Keratinocyte (primary cell): ENCODE measurements at regions not wholly inside any gene's neighbourhood (a gene's known extent, or its start where the extent isn't known, plus 50 kb on each side); places are given as distances from the start of the nearest gene placed in this dataset.

ENCODE experiments used
- DNase-seq: peaks from one replicate; pipeline ENCODE4 v3.0.0-alpha.2; 2011; ENCODE audit warnings: low read depth, missing footprints, low spot score
- FAIRE-seq: peaks from 2 replicates; lab custom pipeline; 2011; peaks lifted over from hg19 to GRCh38; lab: Jason Lieb, UNC
- H2AFZ ChIP-seq: 2 replicates; pipeline ENCODE4 v1.6.0; 2012; ENCODE audit warnings: low read length, control low read depth, inconsistent platforms; ENCODE audit not compliant: control insufficient read depth
- H3K27ac ChIP-seq: 2 replicates; pipeline ENCODE4 v1.5.1; 2011; ENCODE audit warnings: low read length; ENCODE audit not compliant: control insufficient read depth, insufficient read depth
- H3K27me3 ChIP-seq: 3 replicates; pipeline ENCODE4 v1.6.0; 2011; ENCODE audit warnings: low read length; ENCODE audit not compliant: control insufficient read depth, insufficient read depth; ENCODE audit errors: extremely low read depth
- H3K36me3 ChIP-seq, 2 experiments: 2 replicates in 1 of 2; 3 replicates in 1 of 2; pipeline ENCODE4 v1.5.1; 2011; ENCODE audit warnings: low read length in 2 of 2, mild to moderate bottlenecking in 1 of 2; ENCODE audit not compliant: control insufficient read depth in 2 of 2, insufficient read depth in 2 of 2; ENCODE audit errors: extremely low read depth in 1 of 2
- H3K4me1 ChIP-seq: 3 replicates; pipeline ENCODE4 v1.5.1; 2011; ENCODE audit warnings: low read length; ENCODE audit not compliant: control insufficient read depth, insufficient read depth; ENCODE audit errors: extremely low read depth
- H3K4me2 ChIP-seq: 3 replicates; pipeline ENCODE4 v1.6.0; 2011; ENCODE audit warnings: low read depth, low read length; ENCODE audit not compliant: control insufficient read depth, insufficient read depth; ENCODE audit errors: extremely low read depth
- H3K4me3 ChIP-seq, 3 experiments: fragments of 200-600 bp in 1 of 3; sonication (generic) in 1 of 3; 2 replicates in 2 of 3; 3 replicates in 1 of 3; pipeline ENCODE4 v1.5.1; 2011 to 2016; ENCODE audit warnings: low read length in 3 of 3, mild to moderate bottlenecking in 3 of 3, control low read depth in 2 of 3, inconsistent platforms in 1 of 3, low read depth in 1 of 3, mixed read lengths in 1 of 3, mixed run types in 1 of 3, moderate library complexity in 1 of 3; ENCODE audit not compliant: control insufficient read depth in 2 of 3, insufficient read depth in 2 of 3; ENCODE audit errors: extremely low read depth in 1 of 3
- H3K79me2 ChIP-seq: 2 replicates; pipeline ENCODE4 v1.6.0; 2012; ENCODE audit warnings: low read length; ENCODE audit not compliant: control insufficient read depth, insufficient read depth
- H3K9ac ChIP-seq: 3 replicates; pipeline ENCODE4 v1.6.0; 2011; ENCODE audit warnings: low read length; ENCODE audit not compliant: control insufficient read depth, insufficient read depth; ENCODE audit errors: extremely low read depth
- H3K9me1 ChIP-seq: 3 replicates; pipeline ENCODE4 v1.6.0; 2011; ENCODE audit warnings: low read length; ENCODE audit not compliant: control insufficient read depth, insufficient read depth; ENCODE audit errors: extremely low read depth
- H3K9me3 ChIP-seq: 2 replicates; pipeline ENCODE4 v1.5.1; 2012; ENCODE audit warnings: low read depth, low read length; ENCODE audit not compliant: control insufficient read depth
- H4K20me1 ChIP-seq: 3 replicates; pipeline ENCODE4 v1.6.0; 2011; ENCODE audit warnings: low read length; ENCODE audit not compliant: control insufficient read depth, insufficient read depth; ENCODE audit errors: extremely low read depth
- CTCF ChIP-seq, 3 experiments: IDR thresholded peaks in 1 of 3; conservative IDR thresholded peaks in 1 of 3; optimal IDR thresholded peaks in 1 of 3; 2 replicates in 2 of 3; 3 replicates in 1 of 3; pipeline versions ENCODE3 to v1.5.1; 2011; ENCODE audit warnings: low read length in 3 of 3, mild to moderate bottlenecking in 3 of 3, moderate library complexity in 2 of 3, control low read depth in 1 of 3, inconsistent platforms in 1 of 3; ENCODE audit not compliant: insufficient read depth in 2 of 3; ENCODE audit errors: extremely low read depth in 1 of 3
- EZH2 ChIP-seq: IDR thresholded peaks from one replicate; pipeline ENCODE4 v1.6.1; 2012; ENCODE audit warnings: inconsistent platforms, mild to moderate bottlenecking, low read length, moderate library complexity
- dilution Hi-C: fragments of 300-500 bp; cut with MboI; formaldehyde crosslinking; loops from one replicate; pipeline ENCODE4 v1.7.0; 2020; ENCODE audit warnings: low sequenced_read_pairs; ENCODE audit not compliant: extremely low pct_ligation_motif_present

- Histone ChIP-seq H3K9me1 (no peaks in the 10 kb centered on the region), H3K79me2 (no peaks in the 10 kb centered on the region), H3K27me3 (no peaks in the 10 kb centered on the region), H3K4me2 (no peak overlapping the region), H3K9ac (no peak overlapping the region), H3K4me3 (no peak overlapping the region), H3K27ac (no peak overlapping the region), H3K9me3 (no peaks in the 10 kb centered on the region), H2AFZ (no peak overlapping the region), H3K4me1 (no peaks in the 10 kb centered on the region), H4K20me1 (no peaks in the 10 kb centered on the region), H3K36me3 (no peaks in the 10 kb centered on the region)
- dilution Hi-C loops, result no loop called here
- DNase-seq (no peak), FAIRE-seq (no peak)
- no peak for TF ChIP-seq CTCF (optimal IDR thresholded peaks at IDR 0.05 in 1 of 3, IDR thresholded peaks at IDR 0.05 in 1 of 3, conservative IDR thresholded peaks at IDR 0.05 in 1 of 3; ENCODE audit: extremely low read depth in 1 of 3, insufficient read depth in 2 of 3, low read length in 3 of 3)
- TF ChIP-seq EZH2, result no peak
These were observed 144.0 kb upstream of the CNTN4 start for GRCh38 chr3:1954632-1955031.

GRCh38 chr3:1955170-1955569 is 143.5 kb upstream of the CNTN4 start:
- H3K9me1 ChIP-seq, result no peaks in the 10 kb centered on the region
- no peaks in the 10 kb centered on the region for H3K9me3 ChIP-seq
- no peak for FAIRE-seq
- no peaks in the 10 kb centered on the region for H4K20me1 ChIP-seq
- H3K9ac ChIP-seq, result no peak overlapping the region
- no peaks in the 10 kb centered on the region for H3K27me3 ChIP-seq
- TF ChIP-seq EZH2, result no peak
- no peak for TF ChIP-seq CTCF (optimal IDR thresholded peaks at IDR 0.05 in 1 of 3, IDR thresholded peaks at IDR 0.05 in 1 of 3, conservative IDR thresholded peaks at IDR 0.05 in 1 of 3; ENCODE audit: extremely low read depth in 1 of 3, insufficient read depth in 2 of 3, low read length in 3 of 3)
- H3K27ac ChIP-seq, result no peak overlapping the region
- no peak for DNase-seq
- H3K4me2 ChIP-seq, result no peak overlapping the region
- H3K4me1 ChIP-seq, result no peaks in the 10 kb centered on the region
- dilution Hi-C loops, result no loop called here
- H2AFZ ChIP-seq, result no peak overlapping the region
- no peak overlapping the region for H3K4me3 ChIP-seq
- no peaks in the 10 kb centered on the region for H3K36me3 ChIP-seq
- H3K79me2 ChIP-seq, result no peaks in the 10 kb centered on the region
